ENCODE measurements at regions not wholly inside any gene's neighbourhood (a gene's known extent, or its start where the extent isn't known, plus 50 kb on each side); places are given as distances from the start of the nearest gene placed in this dataset.

GRCh38 chr1:90155721-90156487, 161.0 kb downstream of the ZNF326 start:
- TF ChIP-seq CTCF (IDR thresholded peaks at IDR 0.05; ENCODE audit: poor library complexity) (no peak), EZH2phosphoT487 (IDR thresholded peaks at IDR 0.05; ENCODE audit: low read depth, severe bottlenecking, unreplicated experiment) (no peak)
